ENCODE measurements at regions not wholly inside any gene's neighbourhood (a gene's known extent, or its start where the extent isn't known, plus 50 kb on each side); places are given as distances from the start of the nearest gene placed in this dataset.

DNA sequence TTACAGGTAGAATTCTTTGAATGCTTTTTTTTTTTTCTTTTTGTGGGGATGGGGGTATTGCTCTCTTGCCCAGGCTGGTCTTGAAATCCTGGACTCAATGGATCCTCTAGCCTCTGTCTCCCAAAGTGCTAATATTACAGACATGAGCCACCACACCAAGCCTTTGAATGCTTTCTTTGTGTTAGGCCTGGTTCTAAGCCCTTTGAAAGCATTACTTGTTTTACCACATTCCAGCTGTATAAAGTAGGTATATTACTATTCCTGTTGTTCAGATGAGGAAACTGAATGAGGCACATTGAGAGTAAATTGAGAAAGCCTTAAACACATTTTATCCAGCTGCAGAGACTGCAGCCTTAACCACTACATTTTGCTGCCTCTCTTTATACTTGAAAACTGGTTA, 841.8 kb upstream of the ADGRL4 start:
- Histone ChIP-seq H3K4me1 (replicated peaks) (no peaks in the 10 kb centered on the region), H3K27ac (no peak overlapping the region), H3K4me3 (no peak overlapping the region), H3K9me3 (no peaks in the 10 kb centered on the region), H3K36me3 (no peaks in the 10 kb centered on the region), H3K27me3 (replicated peaks; ENCODE audit: insufficient read depth) (no peaks in the 10 kb centered on the region)
- no peak for DNase-seq (ENCODE audit: low spot score)
- TF ChIP-seq, protein P1, sequence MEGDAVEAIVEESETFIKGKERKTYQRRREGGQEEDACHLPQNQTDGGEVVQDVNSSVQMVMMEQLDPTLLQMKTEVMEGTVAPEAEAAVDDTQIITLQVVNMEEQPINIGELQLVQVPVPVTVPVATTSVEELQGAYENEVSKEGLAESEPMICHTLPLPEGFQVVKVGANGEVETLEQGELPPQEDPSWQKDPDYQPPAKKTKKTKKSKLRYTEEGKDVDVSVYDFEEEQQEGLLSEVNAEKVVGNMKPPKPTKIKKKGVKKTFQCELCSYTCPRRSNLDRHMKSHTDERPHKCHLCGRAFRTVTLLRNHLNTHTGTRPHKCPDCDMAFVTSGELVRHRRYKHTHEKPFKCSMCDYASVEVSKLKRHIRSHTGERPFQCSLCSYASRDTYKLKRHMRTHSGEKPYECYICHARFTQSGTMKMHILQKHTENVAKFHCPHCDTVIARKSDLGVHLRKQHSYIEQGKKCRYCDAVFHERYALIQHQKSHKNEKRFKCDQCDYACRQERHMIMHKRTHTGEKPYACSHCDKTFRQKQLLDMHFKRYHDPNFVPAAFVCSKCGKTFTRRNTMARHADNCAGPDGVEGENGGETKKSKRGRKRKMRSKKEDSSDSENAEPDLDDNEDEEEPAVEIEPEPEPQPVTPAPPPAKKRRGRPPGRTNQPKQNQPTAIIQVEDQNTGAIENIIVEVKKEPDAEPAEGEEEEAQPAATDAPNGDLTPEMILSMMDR (IDR thresholded peaks at IDR 0.05), result no peak
- TF ChIP-seq POLR2A (IDR thresholded peaks at IDR 0.05) (no peak), POLR2AphosphoS5 (IDR thresholded peaks at IDR 0.05) (no peak)
- intact Hi-C loops (cut with DNase I), result no loop called here

GRCh38 chr1:79847700-79848099, 841.2 kb upstream of the ADGRL4 start:
- 66% methylated on average over 5 of the region's 5 CpGs for WGBS
- Histone ChIP-seq H3K9me3 (no peaks in the 10 kb centered on the region), H3K4me1 (replicated peaks) (no peaks in the 10 kb centered on the region), H3K27me3 (replicated peaks; ENCODE audit: insufficient read depth) (no peaks in the 10 kb centered on the region), H3K36me3 (no peaks in the 10 kb centered on the region), H3K4me3 (no peak overlapping the region), H3K27ac (no peak overlapping the region)
- no peak for DNase-seq (ENCODE audit: low spot score)
- intact Hi-C loops (cut with DNase I), result no loop called here
- no peak for TF ChIP-seq POLR2A (IDR thresholded peaks at IDR 0.05)
- no peak for TF ChIP-seq POLR2AphosphoS5 (IDR thresholded peaks at IDR 0.05)
- TF ChIP-seq, protein P1 (IDR thresholded peaks at IDR 0.05), result no peak

DNA sequence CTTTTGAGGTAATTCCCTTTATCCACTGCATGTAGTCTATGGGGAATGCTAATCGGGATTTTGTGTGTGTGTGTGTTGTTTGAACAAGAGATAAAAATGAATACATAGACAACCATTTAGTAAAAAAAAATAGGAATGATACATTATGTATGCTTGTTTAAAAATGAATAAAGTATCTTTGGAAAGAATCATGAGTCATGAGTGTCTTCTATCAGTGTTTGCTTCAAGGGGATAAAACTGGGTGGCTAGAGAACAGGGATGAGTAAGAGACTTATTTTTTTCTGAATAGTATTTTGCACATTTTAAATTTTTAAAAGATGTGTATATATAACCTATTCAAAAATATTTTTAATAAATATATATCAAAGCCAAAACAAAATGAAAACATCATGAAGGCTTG, 839.4 kb upstream of the ADGRL4 start:
- Histone ChIP-seq H3K9me3 (no peaks in the 10 kb centered on the region), H3K36me3 (no peaks in the 10 kb centered on the region), H3K4me3 (no peak overlapping the region), H3K4me1 (replicated peaks) (no peaks in the 10 kb centered on the region), H3K27me3 (replicated peaks; ENCODE audit: insufficient read depth) (no peaks in the 10 kb centered on the region), H3K27ac (no peak overlapping the region)
- intact Hi-C loops (cut with DNase I), result no loop called here
- no peak for DNase-seq (ENCODE audit: low spot score)
- WGBS, result 84% methylated on average over 1 of the region's 1 CpG
- TF ChIP-seq POLR2AphosphoS5 (IDR thresholded peaks at IDR 0.05) (no peak), POLR2A (IDR thresholded peaks at IDR 0.05) (no peak)
- TF ChIP-seq, protein P1 (IDR thresholded peaks at IDR 0.05), result no peak

DNA sequence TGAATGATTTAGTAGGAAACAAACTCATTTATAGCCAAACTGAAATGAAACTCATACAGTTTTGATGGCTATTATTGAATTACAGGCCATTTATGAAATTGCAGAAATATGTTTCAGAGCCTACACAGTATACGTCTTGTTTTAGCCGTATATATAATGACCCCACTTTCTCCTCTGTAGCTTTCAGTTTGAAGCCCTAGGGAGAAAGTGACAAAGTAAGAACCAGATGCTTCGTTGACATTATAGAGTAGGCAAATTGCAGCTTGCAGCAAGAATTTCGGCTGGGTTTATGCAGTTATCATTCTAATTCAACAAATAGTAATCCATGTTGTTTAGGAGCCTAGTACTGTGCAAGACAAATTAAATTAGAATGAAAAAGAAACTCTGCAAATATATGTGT, 836.3 kb upstream of the ADGRL4 start:
- no peak overlapping the region for H3K4me3 ChIP-seq
- no peaks in the 10 kb centered on the region for H3K27me3 ChIP-seq (replicated peaks; ENCODE audit: insufficient read depth)
- H3K36me3 ChIP-seq, result no peaks in the 10 kb centered on the region
- intact Hi-C loops (cut with DNase I), result no loop called here
- TF ChIP-seq, protein P1 (IDR thresholded peaks at IDR 0.05), result no peak
- no peak for TF ChIP-seq POLR2A (IDR thresholded peaks at IDR 0.05)
- no peak for DNase-seq (ENCODE audit: low spot score)
- H3K27ac ChIP-seq, result no peak overlapping the region
- 84% methylated on average over 4 of the region's 4 CpGs for WGBS
- H3K9me3 ChIP-seq, result no peaks in the 10 kb centered on the region
- no peaks in the 10 kb centered on the region for H3K4me1 ChIP-seq (replicated peaks)

DNA sequence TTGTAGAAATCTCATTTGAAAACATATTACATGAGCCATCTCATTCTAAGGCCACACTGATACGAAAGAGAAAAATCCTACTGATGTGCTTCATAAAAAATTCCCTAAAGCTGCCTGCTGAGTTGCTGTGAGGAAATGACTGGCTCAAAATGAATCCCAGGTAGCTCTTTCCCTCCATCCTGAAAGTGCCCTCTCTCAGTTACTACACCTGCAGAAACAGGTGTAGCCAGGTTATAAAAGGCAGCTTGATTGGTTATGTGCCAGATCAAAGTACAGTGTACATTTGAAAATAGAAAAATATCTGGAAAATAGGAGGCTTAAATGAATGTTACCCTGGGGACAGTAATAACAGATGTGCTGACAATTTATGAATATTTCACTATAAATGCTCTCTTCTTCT, 833.4 kb upstream of the ADGRL4 start:
- 75% methylated on average over 1 of the region's 1 CpG for WGBS
- Histone ChIP-seq H3K4me1 (replicated peaks) (no peaks in the 10 kb centered on the region), H3K27ac (no peak overlapping the region), H3K27me3 (replicated peaks; ENCODE audit: insufficient read depth) (no peaks in the 10 kb centered on the region), H3K36me3 (no peaks in the 10 kb centered on the region), H3K9me3 (no peaks in the 10 kb centered on the region), H3K4me3 (no peak overlapping the region)
- DNase-seq (ENCODE audit: low spot score), result no peak
- TF ChIP-seq, protein P1 (IDR thresholded peaks at IDR 0.05), result no peak
- no peak for TF ChIP-seq POLR2AphosphoS5 (IDR thresholded peaks at IDR 0.05)
- no peak for TF ChIP-seq POLR2A (IDR thresholded peaks at IDR 0.05)
- intact Hi-C loops (cut with DNase I), result no loop called here

All from prostate gland (tissue), 2 donors.